ENCODE measurements at regions not wholly inside any gene's neighbourhood (a gene's known extent, or its start where the extent isn't known, plus 50 kb on each side); places are given as distances from the start of the nearest gene placed in this dataset.

GRCh38 chr6:137688230-137688971 is 178.7 kb upstream of the TNFAIP3 start:
- intact Hi-C loops (cut with micrococcal nuclease), result loop anchor here (1.0 kb wide), 1 partner anchor 9 kb away; no protein-coding TSS in a partner anchor
- Mint-ChIP-seq H3K27ac (peak overlapping the region; percentile 16), H3K9me3 (peaks cover 22% of the 10 kb centered on the region), H3K4me1 (ENCODE audit: low read depth) (peaks cover 60% of the 10 kb centered on the region), H3K36me3 (ENCODE audit: low read depth) (peaks cover 8% of the 10 kb centered on the region), H3K27me3 (ENCODE audit: insufficient read depth) (no peaks in the 10 kb centered on the region), H3K4me3 (no peak overlapping the region)
- no peak for DNase-seq (ENCODE audit: low spot score)

GRCh38 chr6:137689377-137689776 is 177.7 kb upstream of the TNFAIP3 start:
- H3K36me3 Mint-ChIP-seq (ENCODE audit: low read depth), result peaks cover 8% of the 10 kb centered on the region
- H3K27me3 Mint-ChIP-seq (ENCODE audit: insufficient read depth), result no peaks in the 10 kb centered on the region
- no peak overlapping the region for H3K27ac Mint-ChIP-seq
- no peak for DNase-seq (ENCODE audit: low spot score)
- H3K4me1 Mint-ChIP-seq (ENCODE audit: low read depth), result peaks cover 57% of the 10 kb centered on the region
- H3K4me3 Mint-ChIP-seq, result no peak overlapping the region
- intact Hi-C loops (cut with micrococcal nuclease), result no loop called here
- H3K9me3 Mint-ChIP-seq, result peaks cover 22% of the 10 kb centered on the region

- Mint-ChIP-seq H3K27me3 (ENCODE audit: insufficient read depth) (no peaks in the 10 kb centered on the region), H3K36me3 (ENCODE audit: low read depth) (peaks cover 8% of the 10 kb centered on the region), H3K4me1 (ENCODE audit: low read depth) (peaks cover 50% of the 10 kb centered on the region), H3K9me3 (peaks cover 22% of the 10 kb centered on the region), H3K4me3 (no peak overlapping the region), H3K27ac (no peak overlapping the region)
- intact Hi-C loops (cut with micrococcal nuclease), result no loop called here
- DNase-seq (ENCODE audit: low spot score), result no peak
These were observed 177.0 kb upstream of the TNFAIP3 start for GRCh38 chr6:137690034-137690433.

- Mint-ChIP-seq H3K9me3 (peaks cover 22% of the 10 kb centered on the region), H3K36me3 (ENCODE audit: low read depth) (peaks cover 8% of the 10 kb centered on the region), H3K27ac (no peak overlapping the region), H3K4me3 (no peak overlapping the region), H3K27me3 (ENCODE audit: insufficient read depth) (no peaks in the 10 kb centered on the region), H3K4me1 (ENCODE audit: low read depth) (peaks cover 47% of the 10 kb centered on the region)
- no peak for DNase-seq (ENCODE audit: low spot score)
- intact Hi-C loops (cut with micrococcal nuclease), result no loop called here
These were observed 176.3 kb upstream of the TNFAIP3 start for GRCh38 chr6:137690721-137691120.

- no peak for DNase-seq (ENCODE audit: low spot score)
- peaks cover 49% of the 10 kb centered on the region for H3K4me1 Mint-ChIP-seq (ENCODE audit: low read depth)
- intact Hi-C loops (cut with micrococcal nuclease), result no loop called here
- no peak overlapping the region for H3K27ac Mint-ChIP-seq
- peaks cover 17% of the 10 kb centered on the region for H3K9me3 Mint-ChIP-seq
- H3K27me3 Mint-ChIP-seq (ENCODE audit: insufficient read depth), result no peaks in the 10 kb centered on the region
- H3K4me3 Mint-ChIP-seq, result no peak overlapping the region
- H3K36me3 Mint-ChIP-seq (ENCODE audit: low read depth), result peaks cover 5% of the 10 kb centered on the region
These were observed 174.8 kb upstream of the TNFAIP3 start for GRCh38 chr6:137692308-137692707.

- intact Hi-C loops (cut with micrococcal nuclease), result no loop called here
- no peak for DNase-seq (ENCODE audit: low spot score)
- Mint-ChIP-seq H3K4me1 (ENCODE audit: low read depth) (peaks cover 48% of the 10 kb centered on the region), H3K27me3 (ENCODE audit: insufficient read depth) (no peaks in the 10 kb centered on the region), H3K4me3 (no peak overlapping the region), H3K36me3 (ENCODE audit: low read depth) (peaks cover 5% of the 10 kb centered on the region), H3K9me3 (peaks cover 17% of the 10 kb centered on the region), H3K27ac (no peak overlapping the region)
These were observed 174.3 kb upstream of the TNFAIP3 start for GRCh38 chr6:137692806-137693205.

GRCh38 chr6:137693711-137694110 is 173.3 kb upstream of the TNFAIP3 start:
- no peak overlapping the region for H3K27ac Mint-ChIP-seq
- intact Hi-C loops (cut with micrococcal nuclease), result no loop called here
- H3K4me1 Mint-ChIP-seq (ENCODE audit: low read depth), result peaks cover 47% of the 10 kb centered on the region
- no peaks in the 10 kb centered on the region for H3K27me3 Mint-ChIP-seq (ENCODE audit: insufficient read depth)
- no peak for DNase-seq (ENCODE audit: low spot score)
- peaks cover 17% of the 10 kb centered on the region for H3K9me3 Mint-ChIP-seq
- no peak overlapping the region for H3K4me3 Mint-ChIP-seq
- H3K36me3 Mint-ChIP-seq (ENCODE audit: low read depth), result peaks cover 5% of the 10 kb centered on the region

GRCh38 chr6:137696765-137697164 is 170.3 kb upstream of the TNFAIP3 start:
- no peak for DNase-seq (ENCODE audit: low spot score)
- intact Hi-C loops (cut with micrococcal nuclease), result loop anchor here (1.0 to 5.0 kb wide), 2 partner anchors 8 to 716 kb away; no protein-coding TSS in a partner anchor
- Mint-ChIP-seq H3K4me3 (no peak overlapping the region), H3K27ac (no peak overlapping the region), H3K27me3 (ENCODE audit: insufficient read depth) (no peaks in the 10 kb centered on the region), H3K9me3 (peaks cover 3% of the 10 kb centered on the region), H3K4me1 (ENCODE audit: low read depth) (peaks cover 57% of the 10 kb centered on the region), H3K36me3 (ENCODE audit: low read depth) (no peaks in the 10 kb centered on the region)

GRCh38 chr6:137697267-137697938 is 169.7 kb upstream of the TNFAIP3 start:
- no peak for DNase-seq (ENCODE audit: low spot score)
- H3K9me3 Mint-ChIP-seq, result no peaks in the 10 kb centered on the region
- no peaks in the 10 kb centered on the region for H3K27me3 Mint-ChIP-seq (ENCODE audit: insufficient read depth)
- H3K4me1 Mint-ChIP-seq (ENCODE audit: low read depth), result peaks cover 62% of the 10 kb centered on the region
- no peaks in the 10 kb centered on the region for H3K36me3 Mint-ChIP-seq (ENCODE audit: low read depth)
- intact Hi-C loops (cut with micrococcal nuclease), result loop anchor here (1.0 to 5.0 kb wide), 2 partner anchors 9 to 715 kb away; no protein-coding TSS in a partner anchor
- no peak overlapping the region for H3K27ac Mint-ChIP-seq
- no peak overlapping the region for H3K4me3 Mint-ChIP-seq

GRCh38 chr6:137698636-137699030 is 168.4 kb upstream of the TNFAIP3 start:
- DNase-seq (ENCODE audit: low spot score), result no peak
- Mint-ChIP-seq H3K4me3 (peak overlapping the region; percentile 56), H3K27me3 (ENCODE audit: insufficient read depth) (no peaks in the 10 kb centered on the region), H3K36me3 (ENCODE audit: low read depth) (no peaks in the 10 kb centered on the region), H3K9me3 (no peaks in the 10 kb centered on the region), H3K27ac (peak overlapping the region; percentile 98), H3K4me1 (ENCODE audit: low read depth) (peaks cover 72% of the 10 kb centered on the region)
- intact Hi-C loops (cut with micrococcal nuclease), result loop anchor here (1.0 to 5.0 kb wide), 5 partner anchors 10 to 714 kb away; no protein-coding TSS in a partner anchor

GRCh38 chr6:137699031-137699683 is 167.9 kb upstream of the TNFAIP3 start:
- H3K27ac Mint-ChIP-seq, result peak overlapping the region; percentile 98
- peaks cover 72% of the 10 kb centered on the region for H3K4me1 Mint-ChIP-seq (ENCODE audit: low read depth)

GRCh38 chr6:137700161-137700560 is 166.9 kb upstream of the TNFAIP3 start:
- intact Hi-C loops (cut with micrococcal nuclease), result loop anchor here (10.0 kb wide), 1 partner anchor 895 kb away; no protein-coding TSS in a partner anchor
- Mint-ChIP-seq H3K36me3 (ENCODE audit: low read depth) (no peaks in the 10 kb centered on the region), H3K4me1 (ENCODE audit: low read depth) (peaks cover 81% of the 10 kb centered on the region), H3K27ac (peak overlapping the region; percentile 98), H3K27me3 (ENCODE audit: insufficient read depth) (no peaks in the 10 kb centered on the region), H3K9me3 (no peaks in the 10 kb centered on the region), H3K4me3 (no peak overlapping the region)
- DNase-seq (ENCODE audit: low spot score), result no peak

More at GRCh38 chr6:137699031-137699683, 167.9 kb upstream of the TNFAIP3 start:
- DNase-seq (ENCODE audit: low spot score), result no peak
- H3K36me3 Mint-ChIP-seq (ENCODE audit: low read depth), result no peaks in the 10 kb centered on the region
- H3K27me3 Mint-ChIP-seq (ENCODE audit: insufficient read depth), result no peaks in the 10 kb centered on the region
- peak overlapping the region; percentile 53 for H3K4me3 Mint-ChIP-seq
- no peaks in the 10 kb centered on the region for H3K9me3 Mint-ChIP-seq
- intact Hi-C loops (cut with micrococcal nuclease), result loop anchor here (1.0 to 5.0 kb wide), 5 partner anchors 9 to 713 kb away; no protein-coding TSS in a partner anchor
